ENCODE measurements at regions not wholly inside any gene's neighbourhood (a gene's known extent, or its start where the extent isn't known, plus 50 kb on each side); places are given as distances from the start of the nearest gene placed in this dataset.

- WGBS = 85% methylated on average over 2 of the region's 2 CpGs
- H3K9me3 ChIP-seq = no peaks in the 10 kb centered on the region
- intact Hi-C loops (cut with DNase I) = no loop called here
- TF ChIP-seq POLR2A (IDR thresholded peaks at IDR 0.05) (no peak), POLR2AphosphoS5 (IDR thresholded peaks at IDR 0.05) (no peak)
- TF ChIP-seq, protein P1, sequence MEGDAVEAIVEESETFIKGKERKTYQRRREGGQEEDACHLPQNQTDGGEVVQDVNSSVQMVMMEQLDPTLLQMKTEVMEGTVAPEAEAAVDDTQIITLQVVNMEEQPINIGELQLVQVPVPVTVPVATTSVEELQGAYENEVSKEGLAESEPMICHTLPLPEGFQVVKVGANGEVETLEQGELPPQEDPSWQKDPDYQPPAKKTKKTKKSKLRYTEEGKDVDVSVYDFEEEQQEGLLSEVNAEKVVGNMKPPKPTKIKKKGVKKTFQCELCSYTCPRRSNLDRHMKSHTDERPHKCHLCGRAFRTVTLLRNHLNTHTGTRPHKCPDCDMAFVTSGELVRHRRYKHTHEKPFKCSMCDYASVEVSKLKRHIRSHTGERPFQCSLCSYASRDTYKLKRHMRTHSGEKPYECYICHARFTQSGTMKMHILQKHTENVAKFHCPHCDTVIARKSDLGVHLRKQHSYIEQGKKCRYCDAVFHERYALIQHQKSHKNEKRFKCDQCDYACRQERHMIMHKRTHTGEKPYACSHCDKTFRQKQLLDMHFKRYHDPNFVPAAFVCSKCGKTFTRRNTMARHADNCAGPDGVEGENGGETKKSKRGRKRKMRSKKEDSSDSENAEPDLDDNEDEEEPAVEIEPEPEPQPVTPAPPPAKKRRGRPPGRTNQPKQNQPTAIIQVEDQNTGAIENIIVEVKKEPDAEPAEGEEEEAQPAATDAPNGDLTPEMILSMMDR (IDR thresholded peaks at IDR 0.05) = no peak
- H3K27ac ChIP-seq = no peak overlapping the region
- no peaks in the 10 kb centered on the region for H3K4me1 ChIP-seq (replicated peaks)
- DNase-seq (ENCODE audit: low spot score) = no peak
- H3K36me3 ChIP-seq = no peaks in the 10 kb centered on the region
- no peak overlapping the region for H3K4me3 ChIP-seq
- H3K27me3 ChIP-seq (replicated peaks; ENCODE audit: insufficient read depth) = no peaks in the 10 kb centered on the region
These were observed 179.9 kb downstream of the NPHP4 start for GRCh38 chr1:5812295-5812694.

DNA sequence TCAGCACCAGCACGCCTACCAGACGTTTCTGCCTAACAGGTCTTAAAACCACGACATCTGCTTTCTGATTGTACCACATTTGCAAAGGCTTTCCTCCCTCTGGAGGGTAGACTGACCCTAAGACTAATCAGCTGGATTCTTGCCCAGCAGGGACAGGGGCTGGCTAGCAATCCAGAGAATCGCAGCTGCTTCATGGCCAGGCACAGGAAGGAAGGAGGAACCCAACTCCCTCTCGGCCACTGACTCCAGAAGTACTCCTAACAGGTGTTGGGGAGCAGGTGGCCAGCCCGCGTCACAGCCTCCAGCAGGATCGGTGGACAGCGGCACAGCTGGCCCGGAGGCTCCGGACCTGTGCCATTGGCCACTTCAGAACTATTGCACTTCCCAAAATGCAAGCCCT is 180.8 kb downstream of the NPHP4 start:
- Histone ChIP-seq H3K9me3 (no peaks in the 10 kb centered on the region), H3K27me3 (replicated peaks; ENCODE audit: insufficient read depth) (no peaks in the 10 kb centered on the region), H3K27ac (no peak overlapping the region), H3K4me1 (replicated peaks) (no peaks in the 10 kb centered on the region), H3K36me3 (no peaks in the 10 kb centered on the region), H3K4me3 (no peak overlapping the region)
- intact Hi-C loops (cut with DNase I) = no loop called here
- 44% methylated on average over 11 of the region's 11 CpGs for WGBS
- DNase-seq (ENCODE audit: low spot score) = no peak
- no peak for TF ChIP-seq POLR2AphosphoS5 (IDR thresholded peaks at IDR 0.05)
- TF ChIP-seq, protein P1 (IDR thresholded peaks at IDR 0.05) = no peak
- TF ChIP-seq POLR2A (IDR thresholded peaks at IDR 0.05) = no peak

- H3K4me1 ChIP-seq (replicated peaks) = no peaks in the 10 kb centered on the region
- no peak for DNase-seq (ENCODE audit: low spot score)
- H3K27ac ChIP-seq = no peak overlapping the region
- intact Hi-C loops (cut with DNase I) = no loop called here
- 61% methylated on average over 11 of the region's 11 CpGs for WGBS
- H3K27me3 ChIP-seq (replicated peaks; ENCODE audit: insufficient read depth) = no peaks in the 10 kb centered on the region
- H3K36me3 ChIP-seq = no peaks in the 10 kb centered on the region
- H3K9me3 ChIP-seq = no peaks in the 10 kb centered on the region
- TF ChIP-seq POLR2AphosphoS5 (IDR thresholded peaks at IDR 0.05) (no peak), POLR2A (IDR thresholded peaks at IDR 0.05) (no peak)
- TF ChIP-seq, protein P1 (IDR thresholded peaks at IDR 0.05) = no peak
- H3K4me3 ChIP-seq = no peak overlapping the region
These were observed 181.5 kb downstream of the NPHP4 start for GRCh38 chr1:5810553-5811270.

- intact Hi-C loops (cut with DNase I) = no loop called here
- no peak for DNase-seq (ENCODE audit: low spot score)
- no peaks in the 10 kb centered on the region for H3K4me1 ChIP-seq (replicated peaks)
- TF ChIP-seq, protein P1 (IDR thresholded peaks at IDR 0.05) = no peak
- no peak for TF ChIP-seq POLR2AphosphoS5 (IDR thresholded peaks at IDR 0.05)
- no peak for TF ChIP-seq POLR2A (IDR thresholded peaks at IDR 0.05)
- WGBS = 91% methylated on average over 16 of the region's 16 CpGs
- no peaks in the 10 kb centered on the region for H3K9me3 ChIP-seq
- H3K4me3 ChIP-seq = no peak overlapping the region
- H3K36me3 ChIP-seq = no peaks in the 10 kb centered on the region
- no peak overlapping the region for H3K27ac ChIP-seq
- H3K27me3 ChIP-seq (replicated peaks; ENCODE audit: insufficient read depth) = no peaks in the 10 kb centered on the region
These were observed 182.1 kb downstream of the NPHP4 start for GRCh38 chr1:5810131-5810530.

GRCh38 chr1:5809207-5809788 is 182.9 kb downstream of the NPHP4 start:
- H3K36me3 ChIP-seq = no peaks in the 10 kb centered on the region
- H3K27me3 ChIP-seq (replicated peaks; ENCODE audit: insufficient read depth) = no peaks in the 10 kb centered on the region
- DNase-seq (ENCODE audit: low spot score) = no peak
- H3K27ac ChIP-seq = no peak overlapping the region
- TF ChIP-seq, protein P1 (IDR thresholded peaks at IDR 0.05) = no peak
- TF ChIP-seq POLR2A (IDR thresholded peaks at IDR 0.05) (no peak), POLR2AphosphoS5 (IDR thresholded peaks at IDR 0.05) (no peak)
- WGBS = 94% methylated on average over 9 of the region's 9 CpGs
- no peaks in the 10 kb centered on the region for H3K9me3 ChIP-seq
- no peak overlapping the region for H3K4me3 ChIP-seq
- intact Hi-C loops (cut with DNase I) = no loop called here
- H3K4me1 ChIP-seq (replicated peaks) = no peaks in the 10 kb centered on the region

Measured in prostate gland (tissue), 2 donors.